Esophagus squamous epithelium (tissue), 4 donors: ENCODE measurements at regions not wholly inside any gene's neighbourhood (a gene's known extent, or its start where the extent isn't known, plus 50 kb on each side); places are given as distances from the start of the nearest gene placed in this dataset.

Experiments
- POLR2A ChIP-seq, 4 donors: fragments of 450-650 bp; IDR thresholded peaks; one replicate each; pipeline ENCODE4 v1.6.1; 2017; ENCODE audit warnings: antibody characterized with exemption in 4 of 4, mild to moderate bottlenecking in 4 of 4, moderate library complexity in 3 of 4
- TF ChIP-seq, protein P1 (sequence below), 6 experiments: fragments of 450-650 bp in 4 of 6; fragments of 200-600 bp in 2 of 6; sonication (generic) in 2 of 6; IDR thresholded peaks; one replicate each; pipeline ENCODE4 v1.5.1; 2016 to 2019; ENCODE audit warnings: antibody characterized with exemption in 6 of 6, mild to moderate bottlenecking in 4 of 6, moderate library complexity in 4 of 6

DNA sequence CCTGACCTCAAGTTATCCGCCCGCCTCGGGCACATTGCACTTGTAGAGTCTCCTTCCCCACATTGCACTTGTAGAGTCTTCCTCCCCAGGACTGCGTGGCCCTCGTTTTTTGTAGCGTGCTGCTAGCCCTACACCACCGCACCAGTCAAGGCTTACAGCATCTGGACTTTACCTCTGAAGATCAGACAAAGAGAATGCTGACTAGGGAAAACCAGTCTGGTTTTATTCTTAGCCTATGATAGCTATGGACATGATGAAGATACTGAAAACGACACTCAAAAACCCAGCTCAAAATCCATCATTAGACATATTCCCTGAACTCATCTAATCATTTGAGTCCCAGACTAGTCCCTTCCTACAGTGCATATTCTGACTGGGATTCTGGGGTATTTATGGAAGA lies 71.9 kb upstream of the AKR1E2 start:
- TF ChIP-seq, protein P1, sequence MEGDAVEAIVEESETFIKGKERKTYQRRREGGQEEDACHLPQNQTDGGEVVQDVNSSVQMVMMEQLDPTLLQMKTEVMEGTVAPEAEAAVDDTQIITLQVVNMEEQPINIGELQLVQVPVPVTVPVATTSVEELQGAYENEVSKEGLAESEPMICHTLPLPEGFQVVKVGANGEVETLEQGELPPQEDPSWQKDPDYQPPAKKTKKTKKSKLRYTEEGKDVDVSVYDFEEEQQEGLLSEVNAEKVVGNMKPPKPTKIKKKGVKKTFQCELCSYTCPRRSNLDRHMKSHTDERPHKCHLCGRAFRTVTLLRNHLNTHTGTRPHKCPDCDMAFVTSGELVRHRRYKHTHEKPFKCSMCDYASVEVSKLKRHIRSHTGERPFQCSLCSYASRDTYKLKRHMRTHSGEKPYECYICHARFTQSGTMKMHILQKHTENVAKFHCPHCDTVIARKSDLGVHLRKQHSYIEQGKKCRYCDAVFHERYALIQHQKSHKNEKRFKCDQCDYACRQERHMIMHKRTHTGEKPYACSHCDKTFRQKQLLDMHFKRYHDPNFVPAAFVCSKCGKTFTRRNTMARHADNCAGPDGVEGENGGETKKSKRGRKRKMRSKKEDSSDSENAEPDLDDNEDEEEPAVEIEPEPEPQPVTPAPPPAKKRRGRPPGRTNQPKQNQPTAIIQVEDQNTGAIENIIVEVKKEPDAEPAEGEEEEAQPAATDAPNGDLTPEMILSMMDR (IDR thresholded peaks at IDR 0.05): no peak
- TF ChIP-seq POLR2A (IDR thresholded peaks at IDR 0.05): no peak
